ENCODE measurements at regions not wholly inside any gene's neighbourhood (a gene's known extent, or its start where the extent isn't known, plus 50 kb on each side); places are given as distances from the start of the nearest gene placed in this dataset.

DNA sequence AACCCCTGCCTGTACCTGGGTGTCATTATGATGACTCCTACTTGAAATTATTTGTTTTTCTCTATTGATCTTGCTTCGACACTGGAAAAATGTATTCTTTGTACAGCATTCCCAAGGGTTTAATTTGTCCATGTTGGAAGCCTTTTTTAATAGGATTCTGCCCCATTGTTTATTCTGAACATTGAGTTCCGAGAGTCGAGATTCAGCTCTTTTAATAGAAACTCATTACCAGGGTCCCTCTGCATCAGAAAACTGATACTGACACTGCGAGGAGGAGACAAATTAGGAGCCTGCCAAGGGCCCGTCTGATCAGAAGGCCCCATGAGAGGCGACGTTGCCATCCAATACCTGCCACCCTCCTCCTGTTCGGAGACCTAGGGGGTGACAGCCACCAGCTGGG, 260.5 kb upstream of the ZMIZ1 start:
- TF ChIP-seq, protein P1, sequence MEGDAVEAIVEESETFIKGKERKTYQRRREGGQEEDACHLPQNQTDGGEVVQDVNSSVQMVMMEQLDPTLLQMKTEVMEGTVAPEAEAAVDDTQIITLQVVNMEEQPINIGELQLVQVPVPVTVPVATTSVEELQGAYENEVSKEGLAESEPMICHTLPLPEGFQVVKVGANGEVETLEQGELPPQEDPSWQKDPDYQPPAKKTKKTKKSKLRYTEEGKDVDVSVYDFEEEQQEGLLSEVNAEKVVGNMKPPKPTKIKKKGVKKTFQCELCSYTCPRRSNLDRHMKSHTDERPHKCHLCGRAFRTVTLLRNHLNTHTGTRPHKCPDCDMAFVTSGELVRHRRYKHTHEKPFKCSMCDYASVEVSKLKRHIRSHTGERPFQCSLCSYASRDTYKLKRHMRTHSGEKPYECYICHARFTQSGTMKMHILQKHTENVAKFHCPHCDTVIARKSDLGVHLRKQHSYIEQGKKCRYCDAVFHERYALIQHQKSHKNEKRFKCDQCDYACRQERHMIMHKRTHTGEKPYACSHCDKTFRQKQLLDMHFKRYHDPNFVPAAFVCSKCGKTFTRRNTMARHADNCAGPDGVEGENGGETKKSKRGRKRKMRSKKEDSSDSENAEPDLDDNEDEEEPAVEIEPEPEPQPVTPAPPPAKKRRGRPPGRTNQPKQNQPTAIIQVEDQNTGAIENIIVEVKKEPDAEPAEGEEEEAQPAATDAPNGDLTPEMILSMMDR (IDR thresholded peaks at IDR 0.05): no peak
- TF ChIP-seq POLR2A (IDR thresholded peaks at IDR 0.05): no peak

All from testis (tissue), 2 donors.